ENCODE measurements at regions not wholly inside any gene's neighbourhood (a gene's known extent, or its start where the extent isn't known, plus 50 kb on each side); places are given as distances from the start of the nearest gene placed in this dataset.

- TF ChIP-seq ZFP30 (CRISPR knock-in tag; IDR thresholded peaks at IDR 0.05) (no peak; the same call in 1 of the 2 replicates), RARB (CRISPR knock-in tag; IDR thresholded peaks at IDR 0.05) (no peak), OSR1 (CRISPR knock-in tag; IDR thresholded peaks at IDR 0.05) (no peak), ZNF70 (CRISPR knock-in tag; IDR thresholded peaks at IDR 0.05) (no peak), POU6F1 (CRISPR knock-in tag; IDR thresholded peaks at IDR 0.05; ENCODE audit: borderline replicate concordance, low read depth) (no peak), ZNF8 (CRISPR knock-in tag; IDR thresholded peaks at IDR 0.05) (no peak), SNAI2 (CRISPR knock-in tag; IDR thresholded peaks at IDR 0.05) (no peak)
Measured at GRCh38 chr5:164449460-164449859, 944.0 kb downstream of the MAT2B start.

Measured in SK-N-SH treated with all-trans-retinoic acid at 6 μM for 48 hours (cell line).